Testis (tissue), 2 donors: ENCODE measurements at regions not wholly inside any gene's neighbourhood (a gene's known extent, or its start where the extent isn't known, plus 50 kb on each side); places are given as distances from the start of the nearest gene placed in this dataset.

Experiments
- DNase-seq: peaks from one replicate; pipeline ENCODE4 v3.0.0-alpha.2; 2019
- H3K27ac ChIP-seq, 2 donors: fragments of 200-600 bp; sonication (generic); one replicate each; pipeline ENCODE4 v1.5.1; 2019
- H3K27me3 ChIP-seq: fragments of 200-600 bp; sonication (generic); one replicate; pipeline ENCODE4 v1.5.1; 2019
- H3K36me3 ChIP-seq: fragments of 200-600 bp; sonication (generic); one replicate; pipeline ENCODE4 v1.5.1; 2017; ENCODE audit warnings: low read depth; ENCODE audit errors: missing control alignments
- H3K4me1 ChIP-seq: fragments of 200-600 bp; sonication (generic); one replicate; pipeline ENCODE4 v1.5.1; 2019
- H3K4me3 ChIP-seq, 2 donors: fragments of 200-600 bp; sonication (generic); one replicate each; pipeline ENCODE4 v1.5.1; 2017 to 2019
- H3K9me3 ChIP-seq: fragments of 200-600 bp; sonication (generic); one replicate; pipeline ENCODE4 v1.5.1; 2017
- POLR2A ChIP-seq: fragments of 450-650 bp; IDR thresholded peaks from one replicate; pipeline ENCODE4 v1.6.1; 2017; ENCODE audit warnings: antibody characterized with exemption, mild to moderate bottlenecking, moderate library complexity
- WGBS, 2 donors: methylation state at CpG; one replicate each; pipeline ENCODE4 v1.1.5; 2018; 5-methylcytosine and 5-hydroxymethylcytosine counted together
- intact Hi-C: fragments of 100-400 bp; cut with DNase I; formaldehyde crosslinking; loops from one replicate; pipeline ENCODE4 v1.15.1; 2023; ENCODE audit warnings: low total_unique reads
- TF ChIP-seq, protein P1 (sequence below), 3 experiments: fragments of 450-650 bp in 2 of 3; fragments of 200-600 bp in 1 of 3; sonication (generic) in 1 of 3; IDR thresholded peaks; one replicate each; pipeline ENCODE4 v1.5.1; 2016 to 2019; ENCODE audit warnings: antibody characterized with exemption in 3 of 3, mild to moderate bottlenecking in 2 of 3, moderate library complexity in 1 of 3

DNA sequence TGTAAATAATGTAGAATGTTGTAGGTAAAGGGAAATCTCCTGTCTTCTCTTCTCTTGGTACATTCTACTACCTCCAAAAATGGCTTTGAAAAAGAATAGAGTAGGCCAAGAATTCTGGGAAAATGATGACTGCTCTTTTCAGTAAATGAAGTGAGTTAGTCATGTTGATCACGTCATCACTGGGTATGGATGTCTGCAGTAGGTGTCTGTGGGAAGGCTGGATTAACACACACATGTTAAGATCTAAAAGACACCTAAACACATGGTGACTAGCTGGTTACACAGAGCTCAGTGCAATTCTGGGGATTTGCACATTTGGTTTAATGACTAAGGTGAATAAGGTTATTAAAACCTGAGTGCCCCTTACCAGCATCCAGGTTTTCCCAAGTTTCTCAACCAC lies 161.5 kb downstream of the CEP120 start:
- no peaks in the 10 kb centered on the region for H3K9me3 ChIP-seq
- intact Hi-C loops: no loop called here
- no peak overlapping the region for H3K4me3 ChIP-seq
- 86 to 90% methylated on average over 1 of the region's 1 CpG for WGBS, 2 donors
- TF ChIP-seq POLR2A: no peak
- TF ChIP-seq, protein P1, sequence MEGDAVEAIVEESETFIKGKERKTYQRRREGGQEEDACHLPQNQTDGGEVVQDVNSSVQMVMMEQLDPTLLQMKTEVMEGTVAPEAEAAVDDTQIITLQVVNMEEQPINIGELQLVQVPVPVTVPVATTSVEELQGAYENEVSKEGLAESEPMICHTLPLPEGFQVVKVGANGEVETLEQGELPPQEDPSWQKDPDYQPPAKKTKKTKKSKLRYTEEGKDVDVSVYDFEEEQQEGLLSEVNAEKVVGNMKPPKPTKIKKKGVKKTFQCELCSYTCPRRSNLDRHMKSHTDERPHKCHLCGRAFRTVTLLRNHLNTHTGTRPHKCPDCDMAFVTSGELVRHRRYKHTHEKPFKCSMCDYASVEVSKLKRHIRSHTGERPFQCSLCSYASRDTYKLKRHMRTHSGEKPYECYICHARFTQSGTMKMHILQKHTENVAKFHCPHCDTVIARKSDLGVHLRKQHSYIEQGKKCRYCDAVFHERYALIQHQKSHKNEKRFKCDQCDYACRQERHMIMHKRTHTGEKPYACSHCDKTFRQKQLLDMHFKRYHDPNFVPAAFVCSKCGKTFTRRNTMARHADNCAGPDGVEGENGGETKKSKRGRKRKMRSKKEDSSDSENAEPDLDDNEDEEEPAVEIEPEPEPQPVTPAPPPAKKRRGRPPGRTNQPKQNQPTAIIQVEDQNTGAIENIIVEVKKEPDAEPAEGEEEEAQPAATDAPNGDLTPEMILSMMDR (IDR thresholded peaks at IDR 0.05): no peak
- H3K27ac ChIP-seq: no peak overlapping the region
- no peaks in the 10 kb centered on the region for H3K36me3 ChIP-seq
- H3K4me1 ChIP-seq: no peaks in the 10 kb centered on the region
- H3K27me3 ChIP-seq: no peaks in the 10 kb centered on the region
- DNase-seq: no peak

DNA sequence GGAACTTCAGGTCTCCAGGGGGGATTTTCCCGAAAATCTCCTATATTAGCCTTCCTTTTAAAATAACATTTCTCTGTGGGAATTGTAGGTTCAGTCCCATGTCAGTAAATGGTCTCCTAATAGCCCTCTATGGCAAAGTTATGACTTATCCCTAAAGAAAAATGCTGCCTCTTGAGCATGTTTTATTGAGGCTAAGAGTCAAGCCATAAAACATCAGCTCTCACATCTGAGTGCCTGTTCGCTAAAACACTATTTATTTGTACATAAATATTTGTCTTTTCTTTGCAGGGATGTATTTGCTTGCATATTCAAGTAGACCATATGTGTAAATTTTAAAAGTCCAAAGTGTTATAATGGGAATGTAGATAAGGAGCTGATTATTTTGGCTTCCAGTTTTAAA lies 160.4 kb downstream of the PRDM6 start:
- H3K4me1 ChIP-seq: no peaks in the 10 kb centered on the region
- no peaks in the 10 kb centered on the region for H3K27me3 ChIP-seq
- H3K36me3 ChIP-seq: no peaks in the 10 kb centered on the region
- TF ChIP-seq, protein P1 (IDR thresholded peaks at IDR 0.05): no peak
- no peak for TF ChIP-seq POLR2A
- DNase-seq: no peak
- intact Hi-C loops: no loop called here
- WGBS, 2 donors: 82 to 86% methylated on average over 2 of the region's 2 CpGs
- no peak overlapping the region for H3K4me3 ChIP-seq
- H3K9me3 ChIP-seq: no peaks in the 10 kb centered on the region
- no peak overlapping the region for H3K27ac ChIP-seq

DNA sequence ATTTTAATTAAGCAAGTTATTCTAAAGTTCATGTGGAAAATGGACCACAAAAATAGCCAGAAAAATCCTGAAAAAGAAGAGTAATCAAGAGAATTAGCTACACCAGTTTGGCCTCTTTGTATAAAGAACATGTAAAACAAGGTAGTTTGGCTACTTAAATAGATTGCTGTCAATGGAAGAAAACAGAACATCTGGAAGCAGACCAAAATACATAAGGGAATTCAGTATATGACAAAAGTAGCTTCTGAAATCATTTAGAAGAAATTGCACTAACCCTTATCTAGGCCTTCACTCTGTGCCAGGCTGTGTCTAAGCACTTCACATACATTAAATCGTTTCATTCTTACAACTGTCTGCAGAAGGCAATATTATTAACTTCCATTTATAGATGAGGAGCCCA lies 156.6 kb downstream of the PRDM6 start:
- TF ChIP-seq POLR2A: no peak
- TF ChIP-seq, protein P1 (IDR thresholded peaks at IDR 0.05): no peak
- Histone ChIP-seq H3K9me3 (no peaks in the 10 kb centered on the region), H3K36me3 (no peaks in the 10 kb centered on the region), H3K4me1 (no peaks in the 10 kb centered on the region), H3K4me3 (no peak overlapping the region), H3K27me3 (no peaks in the 10 kb centered on the region), H3K27ac (no peak overlapping the region)
- no peak for DNase-seq
- 54 to 64% methylated on average over 1 of the region's 1 CpG for WGBS, 2 donors
- intact Hi-C loops: no loop called here

DNA sequence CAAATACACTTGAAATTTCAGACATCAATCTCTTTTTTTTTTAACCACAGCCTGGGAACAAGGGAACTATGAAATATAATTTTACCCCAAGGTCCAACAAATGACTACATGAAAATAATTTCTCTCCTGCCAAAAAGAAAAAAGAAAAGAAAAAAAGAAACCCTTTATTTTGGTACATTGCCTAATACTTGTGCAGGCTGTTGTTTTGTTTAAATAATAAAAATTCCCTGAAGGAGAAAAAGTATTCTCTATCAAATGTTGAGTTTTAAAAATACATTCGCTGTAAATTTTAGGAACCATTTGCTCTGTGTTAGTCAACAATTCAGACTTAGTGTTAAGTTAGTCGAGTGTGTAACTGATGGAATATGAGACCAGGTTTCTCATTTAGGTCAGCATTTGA lies 155.4 kb downstream of the PRDM6 start:
- Histone ChIP-seq H3K27ac (no peak overlapping the region), H3K4me3 (no peak overlapping the region), H3K27me3 (no peaks in the 10 kb centered on the region), H3K36me3 (no peaks in the 10 kb centered on the region), H3K9me3 (no peaks in the 10 kb centered on the region), H3K4me1 (no peaks in the 10 kb centered on the region)
- TF ChIP-seq, protein P1 (IDR thresholded peaks at IDR 0.05): no peak
- TF ChIP-seq POLR2A: no peak
- intact Hi-C loops: no loop called here
- WGBS, 2 donors: 42 to 57% methylated on average over 2 of the region's 2 CpGs
- no peak for DNase-seq
